ENCODE measurements at regions not wholly inside any gene's neighbourhood (a gene's known extent, or its start where the extent isn't known, plus 50 kb on each side); places are given as distances from the start of the nearest gene placed in this dataset.

- Histone ChIP-seq H3K79me2 (ENCODE audit: low read length) (no peaks in the 10 kb centered on the region), H3K27me3 (ENCODE audit: low read length) (no peaks in the 10 kb centered on the region), H3K4me1 (ENCODE audit: insufficient read depth, low read length) (peaks cover 13% of the 10 kb centered on the region), H3K4me2 (ENCODE audit: low read length) (no peak overlapping the region), H3K9me3 (ENCODE audit: low read length) (no peaks in the 10 kb centered on the region), H3K9ac (ENCODE audit: low read length) (no peak overlapping the region), H3F3A (ENCODE audit: low read length, unreplicated experiment) (no peaks in the 10 kb centered on the region), H3K27ac (ENCODE audit: low read length) (no peak overlapping the region), H3K9me2 (replicated peaks; ENCODE audit: low read length) (no peaks in the 10 kb centered on the region), H2AFZ (ENCODE audit: low read length) (no peak overlapping the region), H3K36me3 (ENCODE audit: low read depth, low read length) (no peaks in the 10 kb centered on the region), H3K4me3 (ENCODE audit: low read length) (no peak overlapping the region), H4K20me1 (ENCODE audit: low read length) (no peaks in the 10 kb centered on the region)
- POLR2A ChIA-PET (ENCODE audit: unreplicated experiment) = no interaction called here
- no TSS peak for BruUV-seq (replicated peaks)
- CTCF ChIA-PET = no interaction called here
- TF ChIP-seq EZH2phosphoT487 (IDR thresholded peaks at IDR 0.05; ENCODE audit: borderline replicate concordance, low read length) (no peak), CTCF (conservative IDR thresholded peaks at IDR 0.05; ENCODE audit: low read depth, low read length) (no peak), EZH2 (IDR thresholded peaks at IDR 0.05; ENCODE audit: low read length, unreplicated experiment) (no peak)
- intact Hi-C loops (cut with micrococcal nuclease) = no loop called here
- DNase-seq (no peak), ATAC-seq (no peak)
These were observed 187.5 kb upstream of the CDH11 start for GRCh38 chr16:65309354-65309753.

- H3K9me3 ChIP-seq (ENCODE audit: low read length) = no peaks in the 10 kb centered on the region
- no peak overlapping the region for H3K9ac ChIP-seq (ENCODE audit: low read length)
- no peak overlapping the region for H3K4me3 ChIP-seq (ENCODE audit: low read length)
- intact Hi-C loops (cut with micrococcal nuclease) = no loop called here
- DNase-seq = no peak
- H3K36me3 ChIP-seq (ENCODE audit: low read depth, low read length) = no peaks in the 10 kb centered on the region
- no peaks in the 10 kb centered on the region for H3K9me2 ChIP-seq (replicated peaks; ENCODE audit: low read length)
- H4K20me1 ChIP-seq (ENCODE audit: low read length) = no peaks in the 10 kb centered on the region
- TF ChIP-seq EZH2phosphoT487 (IDR thresholded peaks at IDR 0.05; ENCODE audit: borderline replicate concordance, low read length) (no peak), EZH2 (IDR thresholded peaks at IDR 0.05; ENCODE audit: low read length, unreplicated experiment) (no peak), CTCF (conservative IDR thresholded peaks at IDR 0.05; ENCODE audit: low read depth, low read length) (no peak)
- POLR2A ChIA-PET (ENCODE audit: unreplicated experiment) = no interaction called here
- H3F3A ChIP-seq (ENCODE audit: low read length, unreplicated experiment) = no peaks in the 10 kb centered on the region
- BruUV-seq (replicated peaks) = no TSS peak
- peaks cover 13% of the 10 kb centered on the region for H3K4me1 ChIP-seq (ENCODE audit: insufficient read depth, low read length)
- CTCF ChIA-PET = no interaction called here
- no peaks in the 10 kb centered on the region for H3K27me3 ChIP-seq (ENCODE audit: low read length)
- H3K4me2 ChIP-seq (ENCODE audit: low read length) = no peak overlapping the region
- no peak overlapping the region for H3K27ac ChIP-seq (ENCODE audit: low read length)
- no peak for ATAC-seq
- H3K79me2 ChIP-seq (ENCODE audit: low read length) = no peaks in the 10 kb centered on the region
- H2AFZ ChIP-seq (ENCODE audit: low read length) = no peak overlapping the region
These were observed 186.6 kb upstream of the CDH11 start for GRCh38 chr16:65308506-65308905.

GRCh38 chr16:65307286-65307685 lies 185.4 kb upstream of the CDH11 start:
- no peak overlapping the region for H3K9ac ChIP-seq (ENCODE audit: low read length)
- H3K79me2 ChIP-seq (ENCODE audit: low read length) = no peaks in the 10 kb centered on the region
- intact Hi-C loops (cut with micrococcal nuclease) = no loop called here
- H4K20me1 ChIP-seq (ENCODE audit: low read length) = no peaks in the 10 kb centered on the region
- H3F3A ChIP-seq (ENCODE audit: low read length, unreplicated experiment) = no peaks in the 10 kb centered on the region
- no peak overlapping the region for H2AFZ ChIP-seq (ENCODE audit: low read length)
- no peak for DNase-seq
- ChIA-PET CTCF (no interaction called here), POLR2A (ENCODE audit: unreplicated experiment) (no interaction called here)
- no TSS peak for BruUV-seq (replicated peaks)
- peaks cover 13% of the 10 kb centered on the region for H3K4me1 ChIP-seq (ENCODE audit: insufficient read depth, low read length)
- H3K27me3 ChIP-seq (ENCODE audit: low read length) = no peaks in the 10 kb centered on the region
- TF ChIP-seq CTCF (conservative IDR thresholded peaks at IDR 0.05; ENCODE audit: low read depth, low read length) (no peak), EZH2 (IDR thresholded peaks at IDR 0.05; ENCODE audit: low read length, unreplicated experiment) (no peak), EZH2phosphoT487 (IDR thresholded peaks at IDR 0.05; ENCODE audit: borderline replicate concordance, low read length) (no peak)
- no peak overlapping the region for H3K4me3 ChIP-seq (ENCODE audit: low read length)
- no peaks in the 10 kb centered on the region for H3K9me2 ChIP-seq (replicated peaks; ENCODE audit: low read length)
- no peak for ATAC-seq
- H3K27ac ChIP-seq (ENCODE audit: low read length) = no peak overlapping the region
- no peaks in the 10 kb centered on the region for H3K9me3 ChIP-seq (ENCODE audit: low read length)
- no peak overlapping the region for H3K4me2 ChIP-seq (ENCODE audit: low read length)
- H3K36me3 ChIP-seq (ENCODE audit: low read depth, low read length) = no peaks in the 10 kb centered on the region
